Dermis microvascular lymphatic vessel endothelial cell (primary cell): ENCODE measurements at regions not wholly inside any gene's neighbourhood (a gene's known extent, or its start where the extent isn't known, plus 50 kb on each side); places are given as distances from the start of the nearest gene placed in this dataset.

ENCODE experiments used
- DNase-seq, 2 donors: peaks; one replicate each; pipeline versions ENCODE4 v3.0.0 to v3.0.0-alpha.2; 2010; ENCODE audit warnings: low read depth in 2 of 2

- DNase-seq: no peak
Measured at GRCh38 chr2:241924069-241924908, 54.8 kb downstream of the RTP5 start.

GRCh38 chr2:241924909-241925250 lies 55.4 kb downstream of the RTP5 start:
- DNase-seq: no peak

DNA sequence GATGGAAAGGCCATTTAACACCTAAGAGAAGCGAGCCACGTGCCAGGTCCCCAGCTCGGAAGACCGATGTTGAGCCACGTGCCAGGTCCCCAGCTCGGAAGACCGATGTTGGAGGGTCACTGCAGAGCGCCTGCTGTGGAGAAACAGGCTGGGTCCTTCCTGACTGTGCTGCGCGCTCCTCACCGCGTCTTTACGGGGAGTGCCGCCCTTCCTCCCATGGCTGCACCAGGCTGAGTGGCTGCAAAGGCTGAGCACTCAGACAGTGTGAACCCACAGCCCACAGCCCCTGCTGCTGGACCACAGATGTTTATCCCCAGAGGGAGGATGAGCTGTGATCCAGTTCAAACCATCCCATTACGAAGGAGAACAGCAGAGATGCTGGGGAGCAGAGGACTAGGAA lies 55.7 kb downstream of the RTP5 start:
- DNase-seq: no peak

DNA sequence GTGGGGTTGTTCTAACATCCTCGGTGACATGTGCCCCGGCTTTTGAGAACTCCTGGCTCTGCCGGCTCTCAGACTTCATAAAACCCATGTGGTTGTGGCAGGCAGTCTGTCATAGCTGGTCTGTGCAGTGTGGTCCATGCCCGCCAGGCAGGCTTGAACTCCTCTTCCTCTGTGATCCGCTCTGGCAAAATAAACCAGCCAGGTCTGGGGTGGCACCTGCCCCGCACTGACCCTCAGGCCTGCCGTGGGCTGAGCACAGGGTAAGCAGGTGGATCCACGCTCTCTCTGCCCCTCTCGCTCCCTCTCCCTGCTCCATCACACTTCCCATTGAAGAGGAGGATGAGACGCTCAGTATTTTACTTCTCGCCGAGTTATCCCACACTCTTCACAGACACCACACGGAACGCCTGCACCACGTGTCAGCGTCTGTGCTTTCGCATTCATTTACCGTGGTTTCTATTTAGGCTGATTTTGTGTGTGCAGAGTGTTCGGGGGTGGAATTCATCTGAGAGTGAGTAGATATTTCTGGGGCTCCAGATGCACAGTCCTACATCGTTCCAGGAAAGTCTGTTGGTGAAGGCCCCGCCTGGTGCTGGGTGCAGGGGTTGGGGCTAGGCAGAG lies 56.4 kb downstream of the RTP5 start:
- no peak for DNase-seq

DNA sequence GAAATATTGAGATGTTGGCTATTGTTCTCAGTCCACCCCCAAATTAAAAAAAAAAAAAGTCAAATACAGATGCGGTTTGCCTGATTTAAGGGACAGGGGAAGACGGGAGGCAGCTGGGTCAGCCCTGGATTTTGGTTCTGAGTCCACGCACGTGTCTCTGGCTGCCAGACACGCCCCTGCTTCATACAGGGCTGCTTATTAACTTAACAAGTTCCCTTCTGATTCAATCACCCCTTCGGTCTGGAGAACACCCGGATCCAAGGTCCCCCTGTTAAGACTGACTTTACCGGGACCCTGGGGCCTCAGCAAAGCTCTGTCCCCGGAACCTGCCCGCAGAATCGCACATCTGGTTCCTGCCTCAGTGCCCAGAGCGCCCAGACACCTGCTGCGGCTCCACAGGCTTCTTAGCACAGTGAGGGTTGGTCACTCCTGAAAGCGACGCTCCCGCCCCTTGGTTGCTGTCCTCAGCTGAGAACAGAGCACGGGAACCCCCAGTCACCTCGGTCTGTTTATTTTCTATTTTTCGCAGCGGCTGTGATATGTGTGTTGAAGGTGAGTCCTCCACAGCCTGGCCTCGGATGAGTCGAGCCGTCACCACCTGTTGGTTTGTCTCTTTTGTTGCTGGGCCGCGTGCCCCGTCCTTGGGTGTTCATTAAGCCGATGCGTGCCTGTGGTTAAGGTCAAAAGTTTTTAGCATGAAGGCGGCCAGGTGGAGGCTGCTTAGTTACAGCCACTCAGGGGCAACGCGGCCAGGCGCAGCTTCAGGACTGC lies 57.2 kb downstream of the RTP5 start:
- no peak for DNase-seq

DNA sequence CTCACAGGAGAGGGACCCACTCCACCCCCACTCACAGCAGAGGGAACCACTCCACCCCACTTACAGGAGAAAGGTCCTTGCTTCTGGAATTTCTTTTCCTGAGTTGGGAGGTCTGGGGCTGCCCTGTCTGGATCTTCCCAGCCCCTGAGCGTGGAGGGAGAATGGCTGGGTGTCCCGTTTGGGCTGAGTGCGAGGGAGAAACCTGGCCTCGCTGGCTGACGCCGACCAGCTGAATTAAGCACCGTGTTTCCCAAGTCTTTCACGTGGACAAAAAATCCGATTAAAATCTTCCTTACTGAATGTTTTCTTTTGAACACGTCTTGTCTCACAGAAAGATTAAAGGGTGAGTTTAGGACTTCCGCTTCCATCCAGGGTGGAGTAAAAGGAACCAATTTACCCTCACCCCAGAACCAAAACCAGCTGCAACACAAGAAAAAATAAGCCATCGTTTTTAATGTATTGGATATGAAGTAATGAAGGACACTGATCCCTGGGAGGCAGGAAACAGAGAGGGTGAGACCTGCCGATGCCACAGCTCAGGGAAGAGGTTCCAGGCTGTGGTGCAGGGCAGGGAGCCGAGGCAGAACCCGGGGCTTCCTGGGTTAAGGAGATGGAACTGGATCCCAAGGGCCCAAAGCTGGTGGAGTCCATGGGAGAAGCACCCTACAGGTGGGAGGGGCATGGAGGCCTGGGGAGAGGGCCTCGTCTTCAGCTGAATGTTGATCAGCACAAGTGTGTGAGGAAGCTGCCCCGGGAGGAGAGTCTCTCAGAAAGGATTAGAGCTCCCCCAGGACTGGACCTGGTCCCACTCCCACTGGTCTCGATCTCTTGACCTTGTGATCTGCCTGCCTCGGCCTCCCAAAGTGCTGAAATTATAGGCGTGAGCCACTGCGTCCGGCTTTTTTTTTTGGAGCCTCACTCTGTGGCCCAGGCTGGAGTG lies 60.3 kb downstream of the RTP5 start:
- DNase-seq: no peak

DNA sequence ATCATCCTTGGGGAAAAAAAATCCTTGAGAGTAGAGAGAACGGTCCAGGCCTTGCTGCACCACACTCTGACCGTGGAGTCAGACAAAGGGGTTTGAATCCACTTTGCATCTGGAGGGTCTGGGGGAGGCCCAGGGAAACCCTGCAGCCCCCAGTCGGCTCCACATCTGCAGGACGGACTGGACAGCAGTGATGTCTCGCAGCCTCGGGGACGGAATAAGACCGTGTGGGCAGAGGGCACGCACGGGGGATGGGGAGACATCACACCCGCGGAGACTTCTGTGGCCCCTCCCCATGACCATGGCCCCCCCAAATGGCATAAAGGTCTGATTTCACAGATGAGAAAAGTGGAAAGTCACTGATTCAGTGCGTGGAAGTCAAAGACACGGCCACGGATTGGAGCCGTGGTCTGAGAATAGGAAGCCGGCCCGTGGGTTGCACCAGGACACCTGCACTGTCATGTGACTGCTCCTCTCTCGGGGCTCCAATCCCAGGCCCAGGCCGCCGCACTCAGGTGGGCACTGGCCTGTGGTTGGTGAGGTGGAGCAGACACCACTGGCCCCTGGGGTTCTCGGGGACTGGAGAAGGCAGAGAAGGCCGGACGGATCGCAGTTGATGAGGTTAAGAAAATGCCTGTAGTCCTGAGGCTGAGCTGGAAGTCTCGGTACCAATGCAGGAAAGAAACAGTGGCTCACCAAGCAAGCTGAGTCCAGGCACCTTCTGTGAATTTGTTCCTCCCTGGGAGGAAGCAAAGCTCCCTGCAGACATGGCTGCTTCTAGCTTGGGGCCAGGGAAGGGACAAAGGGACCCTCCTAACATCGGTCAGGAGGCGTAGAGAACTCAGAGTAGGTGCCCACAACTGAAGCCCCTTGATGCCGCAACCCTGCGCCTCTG lies 61.8 kb downstream of the RTP5 start:
- DNase-seq: no peak

DNA sequence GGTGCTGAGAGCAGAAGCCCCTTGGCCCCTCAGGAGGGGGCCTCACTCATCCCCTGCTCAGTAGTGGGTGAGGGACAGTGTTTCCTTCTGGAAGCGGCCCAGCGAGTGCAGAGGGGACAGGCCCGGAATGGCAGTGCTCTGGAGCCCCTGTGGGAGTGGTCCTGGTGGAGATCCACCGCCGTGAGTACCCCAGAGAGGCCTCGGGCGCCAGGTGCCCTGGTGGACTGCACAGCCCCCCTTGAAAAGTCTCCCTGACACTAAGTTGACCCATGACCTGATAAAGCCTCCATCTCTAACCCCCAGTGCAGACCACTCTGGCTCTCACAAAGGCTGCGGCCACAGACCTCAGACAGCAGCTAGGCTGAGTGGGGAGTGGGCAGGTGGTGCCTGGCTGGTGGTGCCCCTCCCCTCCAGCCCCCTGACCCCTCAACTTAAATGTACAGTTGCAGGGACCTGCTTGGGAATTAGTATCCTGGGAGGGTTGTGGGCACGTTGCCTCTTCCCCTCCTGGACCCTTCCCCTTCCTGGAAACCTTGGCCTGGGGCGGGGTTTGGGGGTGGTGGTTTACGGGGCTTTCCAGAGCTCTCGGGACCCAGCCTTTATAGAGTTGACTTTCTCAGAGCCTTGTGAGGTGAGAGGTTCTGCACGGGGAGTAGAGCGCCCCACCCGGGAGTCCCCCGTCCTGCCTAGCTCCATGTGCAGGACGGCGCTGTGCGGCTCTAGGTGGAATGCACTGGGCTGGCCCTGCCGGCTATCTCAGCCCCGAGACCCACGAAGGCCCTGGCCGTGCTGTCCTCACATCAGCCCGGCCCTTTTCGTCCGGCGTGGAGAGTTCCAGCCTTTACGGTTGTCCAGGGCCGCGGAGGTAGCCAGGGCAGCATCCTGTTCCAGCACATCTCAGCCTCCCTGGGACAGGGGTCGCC lies 62.7 kb downstream of the RTP5 start:
- DNase-seq: no peak

GRCh38 chr2:241932899-241933178 lies 63.3 kb downstream of the RTP5 start:
- no peak for DNase-seq

DNA sequence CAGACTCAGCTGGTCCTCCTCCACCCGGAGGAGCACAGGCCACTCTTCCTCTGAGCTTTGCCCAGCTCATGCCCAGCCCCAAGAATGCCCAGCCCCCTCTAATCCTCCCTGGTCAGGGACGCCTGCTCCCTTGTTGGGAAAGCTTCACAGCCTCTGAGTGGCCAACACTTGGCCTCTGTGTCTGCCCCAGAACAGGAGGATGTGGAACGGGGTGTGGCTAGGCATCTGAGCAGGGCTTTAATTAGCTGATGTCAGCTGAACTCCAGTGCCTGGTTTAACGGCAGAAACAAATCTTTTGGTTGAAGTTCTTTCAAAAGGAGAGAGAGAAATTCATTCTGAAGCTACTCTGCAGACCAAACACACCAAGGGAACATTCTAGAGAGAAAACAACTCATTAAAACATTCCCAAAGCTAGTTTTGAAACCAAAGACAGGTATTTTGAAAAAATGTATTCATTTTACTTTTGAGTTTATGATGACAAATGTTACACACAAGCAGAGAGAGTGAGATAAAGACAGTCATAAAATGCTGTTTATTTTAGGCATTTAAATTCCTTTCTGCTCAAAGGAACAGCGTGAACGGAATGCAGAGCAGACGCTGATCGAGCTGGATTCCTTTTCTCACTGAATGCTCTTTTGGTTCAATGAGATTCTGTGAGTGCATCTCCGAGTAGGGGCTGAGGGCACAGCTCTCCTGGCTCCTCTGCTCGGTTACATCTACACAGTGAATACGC lies 63.8 kb downstream of the RTP5 start:
- DNase-seq: no peak

DNA sequence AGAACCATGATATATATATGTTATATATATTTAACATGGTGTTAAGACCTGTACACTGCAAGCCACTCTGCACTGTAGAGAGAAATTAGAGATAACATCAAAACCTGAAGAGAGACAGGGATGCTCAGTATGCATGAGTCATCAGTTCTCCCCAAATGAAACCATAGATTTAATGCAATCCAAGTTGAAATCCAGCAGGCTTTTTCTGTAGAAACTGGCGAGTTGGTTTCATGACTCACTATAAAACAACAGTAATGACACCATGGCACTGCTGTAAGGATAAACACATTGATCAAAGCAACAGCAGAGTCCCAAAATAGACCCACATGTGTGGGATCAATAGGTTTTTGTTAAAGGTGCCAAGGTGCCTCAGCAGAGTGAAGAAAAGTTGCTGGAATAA lies 65.8 kb downstream of the RTP5 start:
- DNase-seq: no peak

GRCh38 chr2:241935774-241936173 lies 66.2 kb downstream of the RTP5 start:
- DNase-seq: no peak

DNA sequence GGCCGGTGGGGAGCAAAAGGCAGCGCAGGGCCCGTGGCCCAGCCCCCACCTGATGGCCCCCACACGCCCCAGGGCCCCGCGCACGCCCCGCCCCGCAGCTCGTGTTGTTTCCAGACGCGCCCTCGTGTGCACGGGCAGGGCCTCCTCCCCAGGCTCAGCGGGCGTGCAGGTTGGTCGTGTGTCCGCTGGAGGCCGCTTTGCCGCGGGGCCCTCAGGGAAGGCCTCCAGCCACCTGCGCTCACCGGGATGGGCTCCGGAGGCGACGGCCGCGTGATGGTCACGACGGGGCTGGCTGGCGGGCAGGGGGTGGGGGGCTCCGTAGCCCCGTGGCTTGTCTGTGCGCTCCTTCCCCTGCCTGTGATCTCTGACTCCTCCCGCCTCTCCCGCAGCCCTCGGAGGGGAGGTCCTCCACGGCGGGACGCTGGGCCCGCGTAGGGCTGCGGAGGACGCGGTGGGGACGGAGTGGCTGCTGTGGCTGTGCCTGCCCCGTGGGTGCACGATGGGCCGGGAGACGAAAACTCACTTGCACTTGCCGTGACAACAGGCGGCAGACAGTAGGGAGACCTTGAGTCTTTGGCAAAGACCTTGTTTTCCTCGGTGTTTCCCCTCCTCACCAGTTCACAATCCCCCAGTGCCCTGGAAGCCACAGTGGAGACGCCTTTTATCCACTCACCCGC lies 67.1 kb downstream of the RTP5 start:
- DNase-seq: no peak

DNA sequence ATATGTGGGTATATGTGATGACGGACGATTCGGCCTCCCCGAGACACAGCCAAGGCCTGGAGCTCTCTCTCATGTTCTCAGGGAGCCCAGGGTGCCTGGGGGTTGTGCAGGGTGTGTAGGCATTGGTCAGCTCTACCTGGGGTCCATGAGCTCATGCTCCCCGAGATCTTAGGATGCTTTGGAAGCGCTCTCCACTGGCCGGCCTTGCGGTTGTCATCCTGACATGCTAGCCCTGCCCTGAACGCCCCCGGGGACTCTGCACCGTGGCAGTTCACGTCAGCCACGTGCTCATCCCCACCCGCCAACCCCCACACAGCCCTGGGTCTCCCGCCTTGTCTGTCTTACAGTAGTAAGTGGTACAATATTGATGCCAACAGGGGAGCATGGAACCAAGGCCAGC lies 67.8 kb downstream of the RTP5 start:
- DNase-seq: no peak

- DNase-seq: no peak
Measured at GRCh38 chr2:241939541-241939940, 70.0 kb downstream of the RTP5 start.

DNA sequence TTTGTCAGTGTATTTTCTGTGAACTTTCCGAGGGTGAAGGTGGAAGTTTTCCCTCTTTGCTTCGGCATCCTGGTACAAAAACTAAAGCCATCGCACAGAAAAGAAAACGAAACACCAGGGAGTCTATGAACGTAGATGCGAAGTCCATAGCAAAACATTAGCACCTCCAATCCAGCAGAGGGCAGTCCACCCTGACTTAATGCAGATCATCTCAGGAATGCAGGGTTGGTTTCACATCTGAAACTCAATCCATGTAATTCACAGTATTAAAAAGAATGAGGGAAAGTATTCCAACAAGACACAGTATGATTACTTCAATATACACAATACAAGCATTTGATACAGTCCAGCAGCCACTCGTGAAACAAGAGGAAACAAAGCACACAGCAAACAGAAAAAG lies 70.8 kb downstream of the RTP5 start:
- no peak for DNase-seq

DNA sequence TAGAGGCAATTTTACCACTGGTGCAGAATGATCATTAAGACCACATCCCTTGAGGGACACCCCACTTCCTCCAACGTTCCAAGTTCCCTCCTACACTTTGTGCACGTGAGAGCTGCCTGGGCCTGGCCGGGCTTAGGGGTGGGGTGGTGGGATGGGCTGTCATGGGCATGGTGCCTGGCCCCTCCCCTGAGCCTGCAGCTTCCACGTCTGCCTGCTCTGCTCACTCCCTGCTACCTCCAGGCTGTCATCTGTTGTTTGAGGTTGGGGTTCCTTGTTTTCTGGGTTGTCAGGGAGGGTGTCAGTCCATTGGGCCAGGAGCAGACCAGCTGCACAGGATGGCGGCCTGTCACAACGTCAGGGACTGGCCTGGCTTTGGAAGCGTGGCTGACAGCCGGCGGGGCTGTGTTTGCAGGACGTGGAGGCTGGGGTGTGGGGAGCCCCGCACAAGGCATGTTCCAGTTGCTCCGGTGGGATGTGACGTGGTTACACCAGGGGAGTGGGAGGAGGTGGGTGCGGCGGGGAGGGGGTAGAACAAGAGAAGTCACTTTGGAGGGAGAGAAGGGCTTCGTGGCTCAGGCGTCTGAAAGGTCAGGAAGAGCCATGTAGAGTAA lies 72.3 kb downstream of the RTP5 start:
- DNase-seq: no peak
